SK-N-SH (cell line): ENCODE measurements at regions not wholly inside any gene's neighbourhood (a gene's known extent, or its start where the extent isn't known, plus 50 kb on each side); places are given as distances from the start of the nearest gene placed in this dataset.

ENCODE experiments used
- ELF1 ChIP-seq: IDR thresholded peaks from 2 replicates; pipeline ENCODE4 v1.4.0; 2012
- FOXJ3 ChIP-seq: sonication (generic); formaldehyde crosslinking; IDR thresholded peaks from 2 replicates; pipeline ENCODE4 v1.5.1; 2020; ENCODE audit warnings: mild to moderate bottlenecking, missing genetic modification reagents
- JUND ChIP-seq: IDR thresholded peaks from 2 replicates; pipeline ENCODE4 v1.4.0; 2012
- NRF1 ChIP-seq: IDR thresholded peaks from 2 replicates; pipeline ENCODE4 v1.6.1; 2012; ENCODE audit warnings: low read depth, mild to moderate bottlenecking, low read length
- RCOR1 ChIP-seq: fragments of 150-350 bp; IDR thresholded peaks from 2 replicates; pipeline ENCODE4 v1.6.1; 2017; ENCODE audit warnings: antibody characterized with exemption, low read length
- SIN3A ChIP-seq: IDR thresholded peaks from 2 replicates; pipeline ENCODE4 v1.6.1; 2012; ENCODE audit warnings: low read depth, mild to moderate bottlenecking, low read length, moderate library complexity, borderline replicate concordance
- YY1 ChIP-seq: IDR thresholded peaks from 2 replicates; pipeline ENCODE4 v1.4.0; 2012; ENCODE audit warnings: low read depth, mild to moderate bottlenecking
- TF ChIP-seq, protein P1 (sequence below): fragments of 200-600 bp; sonication (generic); IDR thresholded peaks from 2 replicates; pipeline ENCODE4 v1.6.1; 2017; ENCODE audit warnings: antibody characterized with exemption, mild to moderate bottlenecking, moderate library complexity
- TF ChIP-seq, protein P2 (sequence below): fragments of 150-350 bp; IDR thresholded peaks from 2 replicates; pipeline ENCODE4 v1.6.1; 2016; ENCODE audit warnings: mild to moderate bottlenecking, low read depth, low read length

DNA sequence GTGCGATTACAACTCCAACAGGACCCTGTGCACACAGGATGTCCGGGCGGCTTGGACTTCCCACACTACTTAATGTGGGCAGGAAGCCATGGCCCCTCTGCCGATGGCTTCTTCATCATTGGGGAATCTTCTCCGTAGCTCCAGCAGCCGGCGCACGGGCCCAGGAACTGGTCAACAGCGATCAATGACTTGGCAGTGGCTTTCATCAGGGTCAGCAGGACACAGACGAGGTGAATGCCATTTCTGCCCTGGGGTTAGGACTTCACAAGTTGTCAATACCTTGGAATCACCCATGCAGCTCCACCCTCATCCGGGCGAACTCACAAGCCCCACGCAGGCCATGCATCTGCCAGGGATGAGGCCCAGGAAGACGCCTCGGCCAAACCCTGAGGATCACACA, 645.7 kb downstream of the BRD1 start:
- TF ChIP-seq JUND (no peak), SIN3A (no peak), FOXJ3 (CRISPR knock-in tag) (no peak), ELF1 (no peak), NRF1 (no peak), RCOR1 (no peak), YY1 (no peak)
- TF ChIP-seq, protein P1, sequence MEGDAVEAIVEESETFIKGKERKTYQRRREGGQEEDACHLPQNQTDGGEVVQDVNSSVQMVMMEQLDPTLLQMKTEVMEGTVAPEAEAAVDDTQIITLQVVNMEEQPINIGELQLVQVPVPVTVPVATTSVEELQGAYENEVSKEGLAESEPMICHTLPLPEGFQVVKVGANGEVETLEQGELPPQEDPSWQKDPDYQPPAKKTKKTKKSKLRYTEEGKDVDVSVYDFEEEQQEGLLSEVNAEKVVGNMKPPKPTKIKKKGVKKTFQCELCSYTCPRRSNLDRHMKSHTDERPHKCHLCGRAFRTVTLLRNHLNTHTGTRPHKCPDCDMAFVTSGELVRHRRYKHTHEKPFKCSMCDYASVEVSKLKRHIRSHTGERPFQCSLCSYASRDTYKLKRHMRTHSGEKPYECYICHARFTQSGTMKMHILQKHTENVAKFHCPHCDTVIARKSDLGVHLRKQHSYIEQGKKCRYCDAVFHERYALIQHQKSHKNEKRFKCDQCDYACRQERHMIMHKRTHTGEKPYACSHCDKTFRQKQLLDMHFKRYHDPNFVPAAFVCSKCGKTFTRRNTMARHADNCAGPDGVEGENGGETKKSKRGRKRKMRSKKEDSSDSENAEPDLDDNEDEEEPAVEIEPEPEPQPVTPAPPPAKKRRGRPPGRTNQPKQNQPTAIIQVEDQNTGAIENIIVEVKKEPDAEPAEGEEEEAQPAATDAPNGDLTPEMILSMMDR = no peak
- TF ChIP-seq, protein P2, sequence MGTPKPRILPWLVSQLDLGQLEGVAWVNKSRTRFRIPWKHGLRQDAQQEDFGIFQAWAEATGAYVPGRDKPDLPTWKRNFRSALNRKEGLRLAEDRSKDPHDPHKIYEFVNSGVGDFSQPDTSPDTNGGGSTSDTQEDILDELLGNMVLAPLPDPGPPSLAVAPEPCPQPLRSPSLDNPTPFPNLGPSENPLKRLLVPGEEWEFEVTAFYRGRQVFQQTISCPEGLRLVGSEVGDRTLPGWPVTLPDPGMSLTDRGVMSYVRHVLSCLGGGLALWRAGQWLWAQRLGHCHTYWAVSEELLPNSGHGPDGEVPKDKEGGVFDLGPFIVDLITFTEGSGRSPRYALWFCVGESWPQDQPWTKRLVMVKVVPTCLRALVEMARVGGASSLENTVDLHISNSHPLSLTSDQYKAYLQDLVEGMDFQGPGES = no peak
